ENCODE measurements at regions not wholly inside any gene's neighbourhood (a gene's known extent, or its start where the extent isn't known, plus 50 kb on each side); places are given as distances from the start of the nearest gene placed in this dataset.

GRCh38 chr2:139124271-139124670, 344.1 kb upstream of the NXPH2 start:
- TF ChIP-seq TARDBP (IDR thresholded peaks at IDR 0.05): no peak
- no peak for TF ChIP-seq HDGF (IDR thresholded peaks at IDR 0.05; ENCODE audit: borderline replicate concordance)
- no peak for TF ChIP-seq L3MBTL2 (conservative IDR thresholded peaks at IDR 0.05)
- no peak for TF ChIP-seq NFRKB (IDR thresholded peaks at IDR 0.05)
- ChIA-PET POLR2A (no interaction called here), CTCF (no interaction called here)
- DNase-seq (ENCODE audit: extremely low spot score): no peak

GRCh38 chr2:139123795-139124194, 343.6 kb upstream of the NXPH2 start:
- TF ChIP-seq SUZ12 (IDR thresholded peaks at IDR 0.05) (no peak), FOXA1 (IDR thresholded peaks at IDR 0.05) (no peak), ELF4 (IDR thresholded peaks at IDR 0.05) (no peak), CTBP1 (IDR thresholded peaks at IDR 0.05; ENCODE audit: borderline replicate concordance) (no peak), BHLHE40 (IDR thresholded peaks at IDR 0.05; ENCODE audit: borderline replicate concordance) (no peak), HDGF (IDR thresholded peaks at IDR 0.05; ENCODE audit: borderline replicate concordance) (no peak), LEF1 (IDR thresholded peaks at IDR 0.05; ENCODE audit: borderline replicate concordance) (no peak), SP1 (IDR thresholded peaks at IDR 0.05) (no peak), TARDBP (IDR thresholded peaks at IDR 0.05) (no peak), ARNT (IDR thresholded peaks at IDR 0.05) (no peak), FOXM1 (IDR thresholded peaks at IDR 0.05; ENCODE audit: borderline replicate concordance) (no peak), L3MBTL2 (conservative IDR thresholded peaks at IDR 0.05) (no peak), ZNF384 (IDR thresholded peaks at IDR 0.05) (no peak), NFRKB (IDR thresholded peaks at IDR 0.05) (no peak), PKNOX1 (IDR thresholded peaks at IDR 0.05) (no peak), FOXK2 (IDR thresholded peaks at IDR 0.05) (no peak)

GRCh38 chr2:139122711-139123158, 342.5 kb upstream of the NXPH2 start:
- no peak for TF ChIP-seq L3MBTL2 (conservative IDR thresholded peaks at IDR 0.05)
- TF ChIP-seq HDGF (IDR thresholded peaks at IDR 0.05; ENCODE audit: borderline replicate concordance): no peak
- no peak for TF ChIP-seq PKNOX1 (IDR thresholded peaks at IDR 0.05)
- TF ChIP-seq ARNT (IDR thresholded peaks at IDR 0.05): no peak
- TF ChIP-seq LEF1 (IDR thresholded peaks at IDR 0.05; ENCODE audit: borderline replicate concordance): no peak
- no peak for TF ChIP-seq FOXK2 (IDR thresholded peaks at IDR 0.05)
- TF ChIP-seq BHLHE40 (IDR thresholded peaks at IDR 0.05; ENCODE audit: borderline replicate concordance): no peak
- no peak for TF ChIP-seq SUZ12 (IDR thresholded peaks at IDR 0.05)
- no peak for TF ChIP-seq ZNF384 (IDR thresholded peaks at IDR 0.05)
- no peak for TF ChIP-seq ELF4 (IDR thresholded peaks at IDR 0.05)
- TF ChIP-seq TARDBP (IDR thresholded peaks at IDR 0.05): no peak
- no peak for TF ChIP-seq FOXM1 (IDR thresholded peaks at IDR 0.05; ENCODE audit: borderline replicate concordance)
- no peak for TF ChIP-seq FOXA1 (IDR thresholded peaks at IDR 0.05)
- no peak for TF ChIP-seq SP1 (IDR thresholded peaks at IDR 0.05)
- no peak for TF ChIP-seq CTBP1 (IDR thresholded peaks at IDR 0.05; ENCODE audit: borderline replicate concordance)
- no peak for TF ChIP-seq NFRKB (IDR thresholded peaks at IDR 0.05)
- DNase-seq (ENCODE audit: extremely low spot score): no peak
- ChIA-PET POLR2A (no interaction called here), CTCF (no interaction called here)

More at GRCh38 chr2:139123795-139124194, 343.6 kb upstream of the NXPH2 start:
- no peak for DNase-seq (ENCODE audit: extremely low spot score)
- ChIA-PET CTCF (no interaction called here), POLR2A (no interaction called here)

GRCh38 chr2:139099721-139100120, 319.5 kb upstream of the NXPH2 start:
- ChIA-PET POLR2A (no interaction called here), CTCF (no interaction called here)
- no peak for TF ChIP-seq SP1 (IDR thresholded peaks at IDR 0.05)
- no peak for TF ChIP-seq CTBP1 (IDR thresholded peaks at IDR 0.05; ENCODE audit: borderline replicate concordance)
- no peak for TF ChIP-seq LEF1 (IDR thresholded peaks at IDR 0.05; ENCODE audit: borderline replicate concordance)
- TF ChIP-seq ARNT (IDR thresholded peaks at IDR 0.05): no peak
- TF ChIP-seq ZNF384 (IDR thresholded peaks at IDR 0.05): no peak
- DNase-seq (ENCODE audit: extremely low spot score): no peak

- no peak for DNase-seq (ENCODE audit: extremely low spot score)
- TF ChIP-seq CTBP1 (IDR thresholded peaks at IDR 0.05; ENCODE audit: borderline replicate concordance): no peak
- TF ChIP-seq FOXK2 (IDR thresholded peaks at IDR 0.05): no peak
- no peak for TF ChIP-seq ZNF384 (IDR thresholded peaks at IDR 0.05)
- no peak for TF ChIP-seq LEF1 (IDR thresholded peaks at IDR 0.05; ENCODE audit: borderline replicate concordance)
- TF ChIP-seq TARDBP (IDR thresholded peaks at IDR 0.05): no peak
- TF ChIP-seq NFRKB (IDR thresholded peaks at IDR 0.05): no peak
- no peak for TF ChIP-seq PKNOX1 (IDR thresholded peaks at IDR 0.05)
- no peak for TF ChIP-seq ARNT (IDR thresholded peaks at IDR 0.05)
- POLR2A ChIA-PET: no interaction called here
- CTCF ChIA-PET: no interaction called here
Observed at GRCh38 chr2:139098961-139099360, 318.8 kb upstream of the NXPH2 start.

GRCh38 chr2:139083121-139083520, 302.9 kb upstream of the NXPH2 start:
- TF ChIP-seq CTBP1 (IDR thresholded peaks at IDR 0.05; ENCODE audit: borderline replicate concordance) (no peak), TARDBP (IDR thresholded peaks at IDR 0.05) (no peak), SUZ12 (IDR thresholded peaks at IDR 0.05) (no peak), ZNF384 (IDR thresholded peaks at IDR 0.05) (no peak), FOXA1 (IDR thresholded peaks at IDR 0.05) (no peak), ELF4 (IDR thresholded peaks at IDR 0.05) (no peak), NFRKB (IDR thresholded peaks at IDR 0.05) (no peak), SP1 (IDR thresholded peaks at IDR 0.05) (no peak), L3MBTL2 (conservative IDR thresholded peaks at IDR 0.05) (no peak), HDGF (IDR thresholded peaks at IDR 0.05; ENCODE audit: borderline replicate concordance) (no peak), FOXM1 (IDR thresholded peaks at IDR 0.05; ENCODE audit: borderline replicate concordance) (no peak), BHLHE40 (IDR thresholded peaks at IDR 0.05; ENCODE audit: borderline replicate concordance) (no peak), ARNT (IDR thresholded peaks at IDR 0.05) (no peak), FOXK2 (IDR thresholded peaks at IDR 0.05) (no peak), LEF1 (IDR thresholded peaks at IDR 0.05; ENCODE audit: borderline replicate concordance) (no peak), PKNOX1 (IDR thresholded peaks at IDR 0.05) (no peak)
- ChIA-PET CTCF (interaction anchor here (0.7 kb wide), 1 partner anchor 1129 kb away, joined by 3 read pairs; no protein-coding TSS in a partner anchor), POLR2A (no interaction called here)
- no peak for DNase-seq (ENCODE audit: extremely low spot score)
